ENCODE measurements at regions not wholly inside any gene's neighbourhood (a gene's known extent, or its start where the extent isn't known, plus 50 kb on each side); places are given as distances from the start of the nearest gene placed in this dataset.

DNA sequence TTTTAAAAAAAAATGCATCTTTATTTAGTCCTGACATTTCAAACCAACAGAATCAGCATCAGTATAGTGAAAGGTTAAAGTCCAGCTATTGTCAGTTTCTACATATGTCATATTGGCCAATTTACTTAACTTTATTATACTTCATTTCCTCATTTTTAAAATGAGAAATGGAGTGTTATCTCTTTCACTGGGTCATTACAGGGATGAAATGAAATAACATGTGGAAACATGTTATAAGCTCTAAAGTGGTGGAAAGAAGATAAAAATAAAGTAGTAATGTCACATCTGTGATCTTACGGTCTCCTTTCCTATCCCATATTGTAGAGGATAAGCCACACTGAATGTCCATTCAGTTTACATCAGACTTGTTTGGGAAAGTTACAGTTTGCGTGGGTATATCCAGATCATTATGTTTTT lies 780.1 kb downstream of the TUSC7 start:
- H3K27ac Mint-ChIP-seq: no peak overlapping the region
- no peak for DNase-seq
- no peaks in the 10 kb centered on the region for H3K36me3 Mint-ChIP-seq (ENCODE audit: low read depth)
- H3K4me3 Mint-ChIP-seq: no peak overlapping the region
- no peaks in the 10 kb centered on the region for H3K4me1 Mint-ChIP-seq (ENCODE audit: low read depth)
- no peaks in the 10 kb centered on the region for H3K9me3 Mint-ChIP-seq
- H3K27me3 Mint-ChIP-seq: no peaks in the 10 kb centered on the region

DNA sequence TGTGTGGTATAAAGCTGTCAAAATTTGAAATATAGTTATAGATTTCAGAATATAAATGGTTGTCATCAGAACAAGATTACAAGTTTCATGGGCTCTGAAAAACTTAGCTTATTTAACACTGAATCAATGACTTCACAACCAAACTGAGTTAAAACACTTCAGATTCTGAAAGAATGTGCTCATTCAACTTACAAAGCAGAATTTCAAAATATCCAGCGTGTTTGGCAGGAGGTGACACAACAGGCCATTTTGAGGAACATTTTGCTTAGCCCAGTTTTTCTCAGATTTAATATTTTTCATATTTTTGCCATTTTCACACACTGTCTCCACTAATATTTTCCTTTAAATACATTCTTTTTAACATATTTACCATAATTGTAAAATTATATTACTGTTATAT lies 781.1 kb downstream of the TUSC7 start:
- H3K27ac Mint-ChIP-seq: no peak overlapping the region
- H3K27me3 Mint-ChIP-seq: no peaks in the 10 kb centered on the region
- H3K36me3 Mint-ChIP-seq (ENCODE audit: low read depth): no peaks in the 10 kb centered on the region
- no peak for DNase-seq
- H3K4me1 Mint-ChIP-seq (ENCODE audit: low read depth): no peaks in the 10 kb centered on the region
- no peak overlapping the region for H3K4me3 Mint-ChIP-seq
- H3K9me3 Mint-ChIP-seq: no peaks in the 10 kb centered on the region

DNA sequence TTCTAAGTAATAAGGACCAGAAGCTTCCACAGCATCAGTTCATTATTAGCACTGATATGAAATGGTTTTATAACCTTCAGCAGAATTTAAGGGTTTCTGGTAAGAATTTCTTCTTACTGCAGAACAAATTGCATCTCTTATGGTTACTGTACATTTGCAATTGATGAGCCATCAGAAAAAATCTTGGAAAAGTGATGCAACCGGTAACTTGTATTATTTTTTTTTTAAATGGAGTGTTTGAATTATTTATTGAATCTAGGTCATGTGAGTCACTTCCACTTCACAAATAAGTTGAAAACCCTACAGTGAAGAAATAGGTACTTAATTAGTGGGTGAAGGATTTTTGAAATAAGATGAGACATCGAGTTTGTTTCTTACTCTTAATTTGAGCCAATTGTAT lies 786.0 kb downstream of the TUSC7 start:
- Mint-ChIP-seq H3K36me3 (ENCODE audit: low read depth) (no peaks in the 10 kb centered on the region), H3K4me1 (ENCODE audit: low read depth) (no peaks in the 10 kb centered on the region), H3K9me3 (no peaks in the 10 kb centered on the region), H3K27ac (no peak overlapping the region), H3K4me3 (no peak overlapping the region), H3K27me3 (no peaks in the 10 kb centered on the region)
- no peak for DNase-seq

DNA sequence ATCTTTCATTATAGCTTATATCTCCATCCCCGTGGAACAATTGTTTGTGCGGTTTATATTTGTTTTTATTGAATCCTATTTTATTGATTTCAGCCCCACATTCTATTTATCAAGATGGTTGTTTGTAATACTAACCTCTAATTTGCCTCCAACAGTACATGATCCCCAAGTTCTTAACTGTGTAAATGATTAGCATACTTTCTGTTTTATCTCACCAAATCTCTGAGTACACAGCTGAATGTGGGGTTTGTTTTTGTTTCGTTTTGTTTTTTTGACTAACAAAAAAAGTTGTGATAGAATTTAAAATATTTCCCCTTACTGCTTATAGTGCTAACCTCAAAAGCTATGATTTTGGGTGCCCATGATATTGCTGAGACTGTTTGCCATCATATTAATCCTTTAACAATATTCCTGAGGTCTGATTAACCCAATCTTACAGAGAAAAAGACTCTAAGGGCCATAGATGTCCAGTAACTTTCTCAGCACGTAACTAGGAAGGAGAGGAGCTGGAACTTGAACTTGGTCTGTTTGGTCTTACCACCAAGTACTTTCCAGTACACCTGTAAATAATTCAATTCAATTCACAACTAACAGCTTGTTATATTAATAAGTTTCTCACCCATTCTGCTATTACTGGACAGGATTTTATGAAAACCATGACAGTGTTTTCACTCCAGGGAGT lies 789.8 kb downstream of the TUSC7 start:
- Mint-ChIP-seq H3K4me3 (no peak overlapping the region), H3K9me3 (no peaks in the 10 kb centered on the region), H3K4me1 (ENCODE audit: low read depth) (no peaks in the 10 kb centered on the region), H3K36me3 (ENCODE audit: low read depth) (no peaks in the 10 kb centered on the region), H3K27me3 (no peaks in the 10 kb centered on the region), H3K27ac (no peak overlapping the region)
- DNase-seq: no peak

DNA sequence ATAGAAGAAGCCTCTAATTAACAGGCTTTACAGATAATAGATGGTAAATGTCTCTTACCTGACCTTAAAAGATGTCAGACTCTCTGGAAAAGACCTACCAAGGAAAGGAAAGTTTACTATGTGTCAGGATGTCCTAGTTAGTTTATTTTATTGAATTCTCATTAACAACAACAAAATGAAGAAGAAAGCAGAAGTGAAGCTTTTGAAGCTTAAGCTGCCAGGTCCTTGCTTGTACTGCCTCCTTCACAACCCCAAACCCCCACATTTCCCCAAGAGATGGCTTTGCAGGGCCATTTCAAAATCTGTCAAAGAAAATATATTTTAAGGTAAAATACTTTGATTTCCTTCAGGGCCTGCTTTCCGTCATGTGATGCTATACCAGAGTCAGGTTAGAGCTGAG lies 798.4 kb downstream of the TUSC7 start:
- Mint-ChIP-seq H3K9me3 (no peaks in the 10 kb centered on the region), H3K36me3 (ENCODE audit: low read depth) (no peaks in the 10 kb centered on the region), H3K4me3 (no peak overlapping the region), H3K27me3 (no peaks in the 10 kb centered on the region), H3K27ac (no peak overlapping the region), H3K4me1 (ENCODE audit: low read depth) (no peaks in the 10 kb centered on the region)
- DNase-seq: no peak

DNA sequence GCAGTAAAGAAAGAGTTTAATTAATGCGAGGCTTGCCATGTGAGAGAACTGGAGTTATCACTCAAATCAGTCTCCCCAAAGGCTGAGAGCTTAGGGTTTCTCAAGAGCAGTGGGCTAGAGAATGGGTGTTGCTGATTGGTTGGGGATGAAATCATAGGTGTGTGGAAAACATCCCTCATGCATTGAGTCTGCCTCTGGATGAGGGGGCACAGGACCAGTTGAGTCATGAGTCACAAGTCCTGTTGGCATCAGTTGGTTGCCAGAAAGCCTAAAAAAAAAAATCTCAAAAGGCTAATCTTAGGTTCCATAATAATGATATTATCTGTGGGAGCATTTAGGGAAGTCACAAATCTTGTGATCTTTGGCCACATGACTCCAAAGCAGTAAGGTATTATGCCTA lies 800.3 kb downstream of the TUSC7 start:
- H3K27ac Mint-ChIP-seq: no peak overlapping the region
- H3K9me3 Mint-ChIP-seq: peaks cover 7% of the 10 kb centered on the region
- no peaks in the 10 kb centered on the region for H3K27me3 Mint-ChIP-seq
- DNase-seq: no peak
- H3K4me1 Mint-ChIP-seq (ENCODE audit: low read depth): no peaks in the 10 kb centered on the region
- no peak overlapping the region for H3K4me3 Mint-ChIP-seq
- H3K36me3 Mint-ChIP-seq (ENCODE audit: low read depth): no peaks in the 10 kb centered on the region

DNA sequence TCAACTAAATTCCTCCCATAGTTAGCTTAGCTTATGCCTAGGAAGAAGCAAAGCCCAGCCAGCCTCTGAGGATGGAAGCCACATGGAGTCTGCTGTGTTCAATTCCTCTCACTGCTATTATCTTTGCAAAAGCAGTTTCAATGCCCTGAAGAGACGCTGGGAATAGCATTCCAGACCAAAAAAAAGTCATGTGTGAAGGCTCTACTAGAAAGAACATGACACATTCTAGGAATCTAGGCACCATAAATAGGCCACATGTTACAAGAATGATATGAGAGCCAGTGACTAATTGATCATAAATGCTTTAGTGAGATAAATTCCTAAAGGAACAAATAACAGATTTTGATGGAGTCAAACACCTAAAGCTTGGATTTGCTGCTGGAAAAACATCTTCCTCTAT lies 800.8 kb downstream of the TUSC7 start:
- no peak for DNase-seq
- Mint-ChIP-seq H3K27me3 (no peaks in the 10 kb centered on the region), H3K36me3 (ENCODE audit: low read depth) (no peaks in the 10 kb centered on the region), H3K27ac (no peak overlapping the region), H3K4me3 (no peak overlapping the region), H3K9me3 (peaks cover 7% of the 10 kb centered on the region), H3K4me1 (ENCODE audit: low read depth) (no peaks in the 10 kb centered on the region)

DNA sequence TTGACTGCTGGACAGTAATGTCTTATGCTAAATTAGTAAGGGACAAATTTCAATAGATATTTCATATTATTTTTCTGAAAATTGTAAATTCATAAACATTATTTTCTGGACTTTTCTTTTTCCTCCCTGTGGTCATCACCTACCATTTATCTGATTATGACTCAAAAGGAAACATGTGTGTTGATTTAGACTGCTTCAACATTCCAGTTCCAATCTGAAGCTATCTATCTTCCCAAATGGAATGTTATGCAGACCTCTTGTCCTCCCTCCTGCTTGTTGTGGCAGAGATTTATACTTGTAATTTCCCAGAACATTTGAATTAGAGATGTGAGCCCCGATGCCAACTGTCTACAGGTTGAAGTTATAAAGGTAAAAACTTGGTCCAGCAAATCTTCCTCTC lies 803.4 kb downstream of the TUSC7 start:
- DNase-seq: no peak
- H3K4me1 Mint-ChIP-seq (ENCODE audit: low read depth): no peaks in the 10 kb centered on the region
- H3K4me3 Mint-ChIP-seq: no peak overlapping the region
- H3K9me3 Mint-ChIP-seq: peaks cover 7% of the 10 kb centered on the region
- H3K36me3 Mint-ChIP-seq (ENCODE audit: low read depth): no peaks in the 10 kb centered on the region
- H3K27ac Mint-ChIP-seq: no peak overlapping the region
- no peaks in the 10 kb centered on the region for H3K27me3 Mint-ChIP-seq

DNA sequence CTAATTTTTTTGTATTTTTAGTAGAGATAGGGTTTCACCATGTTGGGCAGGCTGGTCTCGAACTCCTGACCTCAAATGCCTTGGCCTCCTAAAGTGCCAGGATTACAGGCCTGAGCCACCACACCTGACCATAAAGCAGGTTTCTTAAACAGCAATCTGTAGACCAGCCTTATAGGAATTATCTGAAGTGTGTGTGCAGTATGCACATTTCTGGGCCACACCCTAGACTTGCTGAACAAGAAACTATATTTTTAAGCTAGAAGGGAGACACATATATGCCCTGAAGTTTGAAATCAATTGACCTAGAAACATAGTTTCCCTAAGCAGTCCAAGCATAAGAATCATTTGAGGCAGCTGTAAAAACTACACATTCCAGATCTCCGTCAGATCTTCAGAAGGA lies 805.7 kb downstream of the TUSC7 start:
- peaks cover 7% of the 10 kb centered on the region for H3K9me3 Mint-ChIP-seq
- no peak overlapping the region for H3K27ac Mint-ChIP-seq
- H3K36me3 Mint-ChIP-seq (ENCODE audit: low read depth): no peaks in the 10 kb centered on the region
- H3K4me1 Mint-ChIP-seq (ENCODE audit: low read depth): no peaks in the 10 kb centered on the region
- no peak overlapping the region for H3K4me3 Mint-ChIP-seq
- DNase-seq: no peak
- H3K27me3 Mint-ChIP-seq: no peaks in the 10 kb centered on the region

DNA sequence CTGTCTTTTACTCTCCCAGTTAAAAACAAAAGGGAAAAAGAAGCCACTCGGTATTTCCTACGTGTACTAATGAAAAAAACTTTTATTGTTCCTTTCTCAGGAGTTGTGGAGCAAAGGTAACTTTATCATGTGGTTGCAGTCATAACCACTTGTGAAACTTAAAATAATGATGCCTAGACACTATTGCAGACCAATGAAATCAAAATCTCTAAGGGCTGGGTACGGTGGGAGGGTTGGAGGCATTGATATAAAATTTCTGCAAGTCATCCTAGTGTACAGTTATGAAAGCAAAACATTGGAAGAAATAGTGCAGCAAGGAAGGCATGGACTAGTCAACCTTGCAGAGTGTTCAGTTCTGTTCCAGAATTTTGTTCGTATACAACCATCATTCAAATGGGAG lies 808.8 kb downstream of the TUSC7 start:
- no peak for DNase-seq
- Mint-ChIP-seq H3K27ac (no peak overlapping the region), H3K27me3 (no peaks in the 10 kb centered on the region), H3K4me3 (no peak overlapping the region), H3K4me1 (ENCODE audit: low read depth) (no peaks in the 10 kb centered on the region), H3K9me3 (peaks cover 7% of the 10 kb centered on the region), H3K36me3 (ENCODE audit: low read depth) (no peaks in the 10 kb centered on the region)

DNA sequence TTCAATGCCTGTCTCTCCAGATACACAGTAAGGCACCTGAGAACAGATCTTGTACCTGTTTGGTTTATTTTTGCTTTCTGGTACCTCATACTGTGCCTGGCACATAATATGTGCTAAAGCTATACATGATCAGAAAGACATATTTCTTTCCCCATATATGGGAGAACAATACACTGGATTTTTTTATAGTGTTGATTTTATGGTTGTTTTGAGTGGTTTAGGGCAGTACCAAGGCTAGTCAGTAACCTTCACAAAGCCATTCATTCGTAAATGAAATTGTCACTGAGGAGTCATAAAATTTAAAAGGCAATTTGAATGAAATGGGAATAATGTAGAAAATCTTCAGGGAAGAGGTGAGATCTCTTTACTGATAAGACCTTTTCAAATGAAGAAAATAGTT lies 810.2 kb downstream of the TUSC7 start:
- no peak overlapping the region for H3K27ac Mint-ChIP-seq
- no peaks in the 10 kb centered on the region for H3K27me3 Mint-ChIP-seq
- no peaks in the 10 kb centered on the region for H3K36me3 Mint-ChIP-seq (ENCODE audit: low read depth)
- H3K9me3 Mint-ChIP-seq: peaks cover under 1% of the 10 kb centered on the region
- no peak overlapping the region for H3K4me3 Mint-ChIP-seq
- H3K4me1 Mint-ChIP-seq (ENCODE audit: low read depth): no peaks in the 10 kb centered on the region
- no peak for DNase-seq

DNA sequence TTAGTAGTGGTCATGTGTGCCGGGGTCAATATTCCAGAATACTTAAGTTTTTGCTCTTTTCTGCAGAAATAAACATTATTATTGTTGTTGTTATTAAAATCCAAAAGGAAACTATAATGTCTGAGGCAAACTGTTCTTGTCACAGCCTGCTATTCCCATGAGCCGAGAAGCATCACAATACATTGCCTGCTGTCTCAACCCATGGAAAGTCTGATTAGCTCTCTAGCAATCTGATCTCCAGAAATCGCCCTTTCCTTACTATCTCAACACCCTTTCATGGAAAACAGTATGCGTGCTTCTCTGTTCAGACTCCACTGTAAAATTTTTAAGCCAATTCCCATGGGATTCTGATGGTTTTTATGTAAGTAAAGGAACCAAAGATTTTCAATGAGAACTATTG lies 811.0 kb downstream of the TUSC7 start:
- no peaks in the 10 kb centered on the region for H3K4me1 Mint-ChIP-seq (ENCODE audit: low read depth)
- H3K27ac Mint-ChIP-seq: no peak overlapping the region
- no peaks in the 10 kb centered on the region for H3K36me3 Mint-ChIP-seq (ENCODE audit: low read depth)
- no peaks in the 10 kb centered on the region for H3K27me3 Mint-ChIP-seq
- no peak for DNase-seq
- no peaks in the 10 kb centered on the region for H3K9me3 Mint-ChIP-seq
- H3K4me3 Mint-ChIP-seq: no peak overlapping the region

DNA sequence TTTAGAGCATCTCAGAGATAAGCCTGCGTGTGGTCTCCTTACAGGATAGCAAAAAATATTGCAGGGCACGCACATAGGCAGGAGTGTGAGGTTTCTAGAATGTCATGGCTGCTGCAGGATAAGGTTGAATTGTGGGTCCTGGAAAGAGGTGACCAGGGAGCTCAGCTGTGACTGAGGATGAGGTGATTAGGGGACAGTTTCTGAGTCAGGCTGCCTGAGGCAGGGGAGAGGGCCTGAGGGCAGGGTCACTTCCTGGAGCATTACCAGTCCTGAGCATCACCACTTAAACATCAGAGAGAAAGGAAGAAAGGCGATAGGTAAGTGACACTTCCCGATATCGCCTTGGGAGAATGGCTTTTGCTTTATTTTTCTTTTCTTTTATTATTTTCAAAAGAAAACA lies 813.8 kb downstream of the TUSC7 start:
- no peaks in the 10 kb centered on the region for H3K9me3 Mint-ChIP-seq
- no peaks in the 10 kb centered on the region for H3K27me3 Mint-ChIP-seq
- H3K36me3 Mint-ChIP-seq (ENCODE audit: low read depth): no peaks in the 10 kb centered on the region
- DNase-seq: no peak
- no peak overlapping the region for H3K4me3 Mint-ChIP-seq
- H3K27ac Mint-ChIP-seq: no peak overlapping the region
- H3K4me1 Mint-ChIP-seq (ENCODE audit: low read depth): no peaks in the 10 kb centered on the region

DNA sequence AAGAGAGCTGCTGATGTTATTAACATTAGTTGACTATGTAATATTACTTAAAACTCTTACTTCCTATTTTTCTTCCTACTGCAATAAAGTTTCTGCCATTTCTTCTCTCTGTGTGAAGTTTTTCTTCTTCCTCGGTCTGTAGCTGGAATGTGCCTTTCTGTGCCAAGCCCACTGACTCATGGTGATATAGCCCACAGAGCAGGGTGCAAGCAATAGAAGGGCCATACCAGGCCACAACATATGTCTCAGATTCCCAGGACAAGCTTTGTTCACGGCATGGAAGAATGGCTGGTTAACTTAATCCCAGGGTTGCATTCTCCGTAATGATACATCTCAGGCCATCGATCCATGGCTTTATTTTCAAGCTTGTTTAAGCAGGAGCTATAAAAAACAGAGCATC lies 815.3 kb downstream of the TUSC7 start:
- Mint-ChIP-seq H3K9me3 (no peaks in the 10 kb centered on the region), H3K4me1 (ENCODE audit: low read depth) (no peaks in the 10 kb centered on the region), H3K27ac (no peak overlapping the region), H3K4me3 (no peak overlapping the region), H3K27me3 (no peaks in the 10 kb centered on the region), H3K36me3 (ENCODE audit: low read depth) (no peaks in the 10 kb centered on the region)
- no peak for DNase-seq

DNA sequence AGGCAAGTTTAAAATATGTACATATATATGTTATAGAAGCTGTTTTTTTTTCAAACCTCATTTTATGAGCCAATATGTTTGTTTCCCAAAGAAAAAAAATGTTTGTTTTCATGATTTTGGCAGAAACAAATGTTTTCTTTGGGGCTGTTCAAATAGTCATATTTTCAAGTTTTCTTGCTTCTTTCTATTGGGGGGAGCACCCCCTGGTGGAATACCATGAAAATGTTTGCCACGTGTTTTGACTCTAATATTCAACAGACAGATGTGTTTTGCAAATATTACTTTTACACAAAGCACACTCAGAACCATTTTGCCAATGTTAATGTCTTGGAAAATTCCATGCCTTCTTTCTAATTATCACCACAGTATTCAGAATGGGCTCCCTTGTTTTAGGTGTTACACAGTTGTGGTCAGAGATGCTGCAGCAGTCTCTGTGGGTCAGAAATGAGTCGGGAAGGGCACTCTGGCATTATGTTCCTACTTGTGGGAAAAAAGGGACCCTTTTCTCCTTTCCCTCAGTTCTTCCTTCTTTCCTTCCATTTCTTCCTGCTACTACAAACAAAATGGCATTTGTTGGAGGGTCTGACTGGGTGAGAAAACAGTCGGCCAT lies 817.0 kb downstream of the TUSC7 start:
- Mint-ChIP-seq H3K9me3 (no peaks in the 10 kb centered on the region), H3K4me1 (ENCODE audit: low read depth) (no peaks in the 10 kb centered on the region), H3K27ac (no peak overlapping the region), H3K36me3 (ENCODE audit: low read depth) (no peaks in the 10 kb centered on the region), H3K4me3 (no peak overlapping the region), H3K27me3 (no peaks in the 10 kb centered on the region)
- no peak for DNase-seq

DNA sequence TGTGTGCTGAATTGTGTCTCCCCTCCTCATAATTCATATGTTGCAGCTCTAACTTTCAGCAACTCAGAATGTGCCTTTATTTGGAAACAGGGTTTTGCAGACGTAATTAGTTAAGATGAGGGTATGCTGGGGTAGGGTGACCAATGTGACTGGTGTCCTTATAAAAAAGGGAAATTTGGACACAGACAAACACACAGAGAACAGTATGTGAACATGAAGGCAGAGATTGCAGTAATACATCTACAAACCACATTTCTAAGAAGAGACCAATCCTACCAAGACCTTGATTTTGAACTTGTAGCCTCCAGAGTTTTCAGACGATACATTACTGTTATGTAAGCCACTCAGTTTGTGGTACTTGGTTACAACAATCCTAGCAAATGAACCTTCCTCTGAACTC lies 817.8 kb downstream of the TUSC7 start:
- no peaks in the 10 kb centered on the region for H3K27me3 Mint-ChIP-seq
- no peaks in the 10 kb centered on the region for H3K36me3 Mint-ChIP-seq (ENCODE audit: low read depth)
- no peak overlapping the region for H3K27ac Mint-ChIP-seq
- no peak for DNase-seq
- no peaks in the 10 kb centered on the region for H3K4me1 Mint-ChIP-seq (ENCODE audit: low read depth)
- H3K9me3 Mint-ChIP-seq: no peaks in the 10 kb centered on the region
- no peak overlapping the region for H3K4me3 Mint-ChIP-seq
